ENCODE measurements at regions not wholly inside any gene's neighbourhood (a gene's known extent, or its start where the extent isn't known, plus 50 kb on each side); places are given as distances from the start of the nearest gene placed in this dataset.

GRCh38 chr3:101170062-101170771 lies 150.2 kb downstream of the IMPG2 start:
- TF ChIP-seq CTCF (IDR thresholded peaks at IDR 0.05), result no peak
- TF ChIP-seq POLR2A (IDR thresholded peaks at IDR 0.05), result no peak

All from right lobe of liver (tissue), 4 donors.